ENCODE measurements at regions not wholly inside any gene's neighbourhood (a gene's known extent, or its start where the extent isn't known, plus 50 kb on each side); places are given as distances from the start of the nearest gene placed in this dataset.

DNA sequence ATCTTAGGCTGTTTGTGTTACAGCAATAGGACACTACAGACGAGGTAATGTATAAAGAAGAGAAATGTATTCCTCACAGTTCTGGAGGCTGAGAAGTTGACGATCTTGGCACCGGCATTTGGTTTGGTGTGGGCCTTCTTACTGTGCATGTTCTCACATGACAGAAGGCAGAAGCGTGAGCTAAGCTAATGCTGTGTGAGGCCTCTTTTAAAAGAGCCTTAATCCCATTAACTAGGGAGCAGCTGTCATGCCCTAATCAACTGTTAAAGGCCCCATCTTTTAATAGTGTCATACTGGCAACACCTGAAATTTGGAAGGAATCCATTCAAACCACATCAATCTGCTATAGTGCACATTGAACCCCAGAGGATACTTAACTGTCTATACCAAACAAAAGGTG is 992.9 kb downstream of the GALC start:
- Histone ChIP-seq H3K9ac (ENCODE audit: low read depth in 1 of 2, low read length in 2 of 2) (no peak overlapping the region), H3K4me1 (ENCODE audit: control insufficient read depth in 4 of 4, insufficient read depth in 4 of 4, low read length in 3 of 4) (no peaks in the 10 kb centered on the region), H3K4me3 (ENCODE audit: low read depth in 1 of 3, low read length in 3 of 3) (no peak overlapping the region), H3K27ac (ENCODE audit: low read depth in 1 of 2, low read length in 2 of 2) (no peak overlapping the region), H3K36me3 (ENCODE audit: control insufficient read depth in 4 of 4, insufficient read depth in 3 of 4, low read depth in 1 of 4, low read length in 3 of 4) (no peaks in the 10 kb centered on the region), H3K27me3 (ENCODE audit: control insufficient read depth in 4 of 4, insufficient read depth in 4 of 4, low read length in 3 of 4) (no peaks in the 10 kb centered on the region), H3K9me3 (ENCODE audit: control insufficient read depth in 4 of 4, low read length in 3 of 4) (no peaks in the 10 kb centered on the region)
- WGBS = 77% methylated on average over 4 of the region's 4 CpGs
- TF ChIP-seq YY1 (IDR thresholded peaks at IDR 0.05) = no peak
- no peak for TF ChIP-seq SP1 (IDR thresholded peaks at IDR 0.05)
- TF ChIP-seq NR2F2 (IDR thresholded peaks at IDR 0.05) = no peak
- TF ChIP-seq RXRA (IDR thresholded peaks at IDR 0.05) = no peak
- TF ChIP-seq EGR1 (IDR thresholded peaks at IDR 0.05; ENCODE audit: low read depth in 2 of 2) = no peak
- TF ChIP-seq, protein P1, sequence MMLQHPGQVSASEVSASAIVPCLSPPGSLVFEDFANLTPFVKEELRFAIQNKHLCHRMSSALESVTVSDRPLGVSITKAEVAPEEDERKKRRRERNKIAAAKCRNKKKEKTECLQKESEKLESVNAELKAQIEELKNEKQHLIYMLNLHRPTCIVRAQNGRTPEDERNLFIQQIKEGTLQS (IDR thresholded peaks at IDR 0.05) = no peak
- no peak for TF ChIP-seq RAD21 (IDR thresholded peaks at IDR 0.05)
- TF ChIP-seq, protein P2, sequence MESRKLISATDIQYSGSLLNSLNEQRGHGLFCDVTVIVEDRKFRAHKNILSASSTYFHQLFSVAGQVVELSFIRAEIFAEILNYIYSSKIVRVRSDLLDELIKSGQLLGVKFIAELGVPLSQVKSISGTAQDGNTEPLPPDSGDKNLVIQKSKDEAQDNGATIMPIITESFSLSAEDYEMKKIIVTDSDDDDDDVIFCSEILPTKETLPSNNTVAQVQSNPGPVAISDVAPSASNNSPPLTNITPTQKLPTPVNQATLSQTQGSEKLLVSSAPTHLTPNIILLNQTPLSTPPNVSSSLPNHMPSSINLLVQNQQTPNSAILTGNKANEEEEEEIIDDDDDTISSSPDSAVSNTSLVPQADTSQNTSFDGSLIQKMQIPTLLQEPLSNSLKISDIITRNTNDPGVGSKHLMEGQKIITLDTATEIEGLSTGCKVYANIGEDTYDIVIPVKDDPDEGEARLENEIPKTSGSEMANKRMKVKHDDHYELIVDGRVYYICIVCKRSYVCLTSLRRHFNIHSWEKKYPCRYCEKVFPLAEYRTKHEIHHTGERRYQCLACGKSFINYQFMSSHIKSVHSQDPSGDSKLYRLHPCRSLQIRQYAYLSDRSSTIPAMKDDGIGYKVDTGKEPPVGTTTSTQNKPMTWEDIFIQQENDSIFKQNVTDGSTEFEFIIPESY (IDR thresholded peaks at IDR 0.05) = no peak
- DNase-seq (ENCODE audit: low spot score) = no peak

DNA sequence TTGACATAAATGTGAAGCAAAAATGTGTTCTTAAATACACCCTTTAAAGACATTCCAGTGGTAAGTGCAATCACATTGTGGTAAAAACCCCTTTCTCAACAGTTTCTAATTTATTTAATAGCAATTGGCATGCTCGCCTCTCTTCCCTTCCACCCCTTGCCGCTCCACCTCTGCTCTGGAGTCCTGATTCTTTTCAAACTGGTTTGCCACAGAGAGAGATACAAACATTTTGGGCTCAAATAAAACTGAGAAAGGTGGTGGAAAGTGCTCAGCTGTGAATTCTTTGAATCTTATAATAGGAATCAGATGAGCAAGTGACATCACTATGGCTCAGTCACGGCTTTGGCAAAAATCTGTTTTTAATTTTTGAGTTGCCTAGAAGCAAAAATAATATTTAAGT is 993.9 kb downstream of the GALC start:
- Histone ChIP-seq H3K9me3 (ENCODE audit: control insufficient read depth in 4 of 4, low read length in 3 of 4) (no peaks in the 10 kb centered on the region), H3K27ac (ENCODE audit: low read depth in 1 of 2, low read length in 2 of 2) (no peak overlapping the region), H3K9ac (ENCODE audit: low read depth in 1 of 2, low read length in 2 of 2) (no peak overlapping the region), H3K36me3 (ENCODE audit: control insufficient read depth in 4 of 4, insufficient read depth in 3 of 4, low read depth in 1 of 4, low read length in 3 of 4) (no peaks in the 10 kb centered on the region), H3K27me3 (ENCODE audit: control insufficient read depth in 4 of 4, insufficient read depth in 4 of 4, low read length in 3 of 4) (no peaks in the 10 kb centered on the region), H3K4me1 (ENCODE audit: control insufficient read depth in 4 of 4, insufficient read depth in 4 of 4, low read length in 3 of 4) (no peaks in the 10 kb centered on the region), H3K4me3 (ENCODE audit: low read depth in 1 of 3, low read length in 3 of 3) (no peak overlapping the region)
- WGBS = 82% methylated on average over 3 of the region's 3 CpGs
- TF ChIP-seq, protein P3, sequence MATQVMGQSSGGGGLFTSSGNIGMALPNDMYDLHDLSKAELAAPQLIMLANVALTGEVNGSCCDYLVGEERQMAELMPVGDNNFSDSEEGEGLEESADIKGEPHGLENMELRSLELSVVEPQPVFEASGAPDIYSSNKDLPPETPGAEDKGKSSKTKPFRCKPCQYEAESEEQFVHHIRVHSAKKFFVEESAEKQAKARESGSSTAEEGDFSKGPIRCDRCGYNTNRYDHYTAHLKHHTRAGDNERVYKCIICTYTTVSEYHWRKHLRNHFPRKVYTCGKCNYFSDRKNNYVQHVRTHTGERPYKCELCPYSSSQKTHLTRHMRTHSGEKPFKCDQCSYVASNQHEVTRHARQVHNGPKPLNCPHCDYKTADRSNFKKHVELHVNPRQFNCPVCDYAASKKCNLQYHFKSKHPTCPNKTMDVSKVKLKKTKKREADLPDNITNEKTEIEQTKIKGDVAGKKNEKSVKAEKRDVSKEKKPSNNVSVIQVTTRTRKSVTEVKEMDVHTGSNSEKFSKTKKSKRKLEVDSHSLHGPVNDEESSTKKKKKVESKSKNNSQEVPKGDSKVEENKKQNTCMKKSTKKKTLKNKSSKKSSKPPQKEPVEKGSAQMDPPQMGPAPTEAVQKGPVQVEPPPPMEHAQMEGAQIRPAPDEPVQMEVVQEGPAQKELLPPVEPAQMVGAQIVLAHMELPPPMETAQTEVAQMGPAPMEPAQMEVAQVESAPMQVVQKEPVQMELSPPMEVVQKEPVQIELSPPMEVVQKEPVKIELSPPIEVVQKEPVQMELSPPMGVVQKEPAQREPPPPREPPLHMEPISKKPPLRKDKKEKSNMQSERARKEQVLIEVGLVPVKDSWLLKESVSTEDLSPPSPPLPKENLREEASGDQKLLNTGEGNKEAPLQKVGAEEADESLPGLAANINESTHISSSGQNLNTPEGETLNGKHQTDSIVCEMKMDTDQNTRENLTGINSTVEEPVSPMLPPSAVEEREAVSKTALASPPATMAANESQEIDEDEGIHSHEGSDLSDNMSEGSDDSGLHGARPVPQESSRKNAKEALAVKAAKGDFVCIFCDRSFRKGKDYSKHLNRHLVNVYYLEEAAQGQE (IDR thresholded peaks at IDR 0.05) = no peak
- TF ChIP-seq, protein P2 (IDR thresholded peaks at IDR 0.05) = no peak
- TF ChIP-seq EGR1 (IDR thresholded peaks at IDR 0.05; ENCODE audit: low read depth in 2 of 2) (no peak), TAF1 (conservative IDR thresholded peaks at IDR 0.05) (no peak), HNF4G (IDR thresholded peaks at IDR 0.05) (no peak), FOXA2 (IDR thresholded peaks at IDR 0.05) (no peak), HNF4A (conservative IDR thresholded peaks at IDR 0.05) (no peak), RXRA (IDR thresholded peaks at IDR 0.05) (no peak), SP1 (IDR thresholded peaks at IDR 0.05) (no peak), RAD21 (IDR thresholded peaks at IDR 0.05) (no peak), JUND (IDR thresholded peaks at IDR 0.05) (no peak), YY1 (IDR thresholded peaks at IDR 0.05) (no peak), NR2F2 (IDR thresholded peaks at IDR 0.05) (no peak), GABPA (IDR thresholded peaks at IDR 0.05 in 1 of 2, conservative IDR thresholded peaks at IDR 0.05 in 1 of 2) (no peak)
- TF ChIP-seq, protein P4, sequence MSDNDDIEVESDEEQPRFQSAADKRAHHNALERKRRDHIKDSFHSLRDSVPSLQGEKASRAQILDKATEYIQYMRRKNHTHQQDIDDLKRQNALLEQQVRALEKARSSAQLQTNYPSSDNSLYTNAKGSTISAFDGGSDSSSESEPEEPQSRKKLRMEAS (IDR thresholded peaks at IDR 0.05) = no peak
- TF ChIP-seq, protein P5, sequence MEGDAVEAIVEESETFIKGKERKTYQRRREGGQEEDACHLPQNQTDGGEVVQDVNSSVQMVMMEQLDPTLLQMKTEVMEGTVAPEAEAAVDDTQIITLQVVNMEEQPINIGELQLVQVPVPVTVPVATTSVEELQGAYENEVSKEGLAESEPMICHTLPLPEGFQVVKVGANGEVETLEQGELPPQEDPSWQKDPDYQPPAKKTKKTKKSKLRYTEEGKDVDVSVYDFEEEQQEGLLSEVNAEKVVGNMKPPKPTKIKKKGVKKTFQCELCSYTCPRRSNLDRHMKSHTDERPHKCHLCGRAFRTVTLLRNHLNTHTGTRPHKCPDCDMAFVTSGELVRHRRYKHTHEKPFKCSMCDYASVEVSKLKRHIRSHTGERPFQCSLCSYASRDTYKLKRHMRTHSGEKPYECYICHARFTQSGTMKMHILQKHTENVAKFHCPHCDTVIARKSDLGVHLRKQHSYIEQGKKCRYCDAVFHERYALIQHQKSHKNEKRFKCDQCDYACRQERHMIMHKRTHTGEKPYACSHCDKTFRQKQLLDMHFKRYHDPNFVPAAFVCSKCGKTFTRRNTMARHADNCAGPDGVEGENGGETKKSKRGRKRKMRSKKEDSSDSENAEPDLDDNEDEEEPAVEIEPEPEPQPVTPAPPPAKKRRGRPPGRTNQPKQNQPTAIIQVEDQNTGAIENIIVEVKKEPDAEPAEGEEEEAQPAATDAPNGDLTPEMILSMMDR (IDR thresholded peaks at IDR 0.05; ENCODE audit: low read depth, low read length, missing input control) = no peak
- TF ChIP-seq, protein P1 (IDR thresholded peaks at IDR 0.05) = no peak
- no peak for DNase-seq (ENCODE audit: low spot score)
